Omental fat pad (tissue), 3 donors: ENCODE measurements at regions not wholly inside any gene's neighbourhood (a gene's known extent, or its start where the extent isn't known, plus 50 kb on each side); places are given as distances from the start of the nearest gene placed in this dataset.
A peak's percentile ranks its signal among the peaks of the same experiment; 100 is the strongest.

Experiments
- ATAC-seq: fragments of 150-250 bp; one replicate; pipeline ENCODE4 v1.9.1; 2016; ENCODE audit warnings: mild to moderate bottlenecking, moderate library complexity; ENCODE audit not compliant: low FRiP score
- DNase-seq: peaks from one replicate; pipeline ENCODE4 v3.0.0-alpha.2; 2019; ENCODE audit warnings: low spot score
- CTCF ChIP-seq, 3 donors: fragments of 450-650 bp; IDR thresholded peaks; one replicate each; pipeline ENCODE4 v1.5.1; 2016 to 2017; ENCODE audit warnings: antibody characterized with exemption in 3 of 3, mild to moderate bottlenecking in 3 of 3, moderate library complexity in 2 of 3

- ATAC-seq = no peak
- TF ChIP-seq CTCF (IDR thresholded peaks at IDR 0.05) = no peak
- no peak for DNase-seq
These were observed 164.9 kb upstream of the IL12A start for GRCh38 chr3:159823780-159824179.

GRCh38 chr3:159824333-159824732, 164.3 kb upstream of the IL12A start:
- TF ChIP-seq CTCF (IDR thresholded peaks at IDR 0.05) = no peak
- no peak for DNase-seq
- ATAC-seq = peak; percentile 98

- no peak for TF ChIP-seq CTCF (IDR thresholded peaks at IDR 0.05)
- ATAC-seq (no peak), DNase-seq (no peak)
These were observed 163.3 kb upstream of the IL12A start for GRCh38 chr3:159825216-159825854.

GRCh38 chr3:159828542-159828943, 160.1 kb upstream of the IL12A start:
- ATAC-seq = no peak
- DNase-seq = no peak
- no peak for TF ChIP-seq CTCF (IDR thresholded peaks at IDR 0.05)

GRCh38 chr3:159829056-159829455, 159.6 kb upstream of the IL12A start:
- DNase-seq = no peak
- TF ChIP-seq CTCF (IDR thresholded peaks at IDR 0.05) = no peak
- no peak for ATAC-seq

- ATAC-seq (peak; percentile 78), DNase-seq (no peak)
- TF ChIP-seq CTCF (IDR thresholded peaks at IDR 0.05) = no peak
These were observed 159.0 kb upstream of the IL12A start for GRCh38 chr3:159829539-159830227.
